HG03565 (cell line): ENCODE measurements at regions not wholly inside any gene's neighbourhood (a gene's known extent, or its start where the extent isn't known, plus 50 kb on each side); places are given as distances from the start of the nearest gene placed in this dataset.

Experiments
- ATAC-seq: cut with Tn5 transposase; IDR thresholded peaks from one replicate; pipeline ENCODE4 v1.9.1; 2021; ENCODE audit warnings: mild to moderate bottlenecking, moderate library complexity; ENCODE audit not compliant: unreplicated experiment

DNA sequence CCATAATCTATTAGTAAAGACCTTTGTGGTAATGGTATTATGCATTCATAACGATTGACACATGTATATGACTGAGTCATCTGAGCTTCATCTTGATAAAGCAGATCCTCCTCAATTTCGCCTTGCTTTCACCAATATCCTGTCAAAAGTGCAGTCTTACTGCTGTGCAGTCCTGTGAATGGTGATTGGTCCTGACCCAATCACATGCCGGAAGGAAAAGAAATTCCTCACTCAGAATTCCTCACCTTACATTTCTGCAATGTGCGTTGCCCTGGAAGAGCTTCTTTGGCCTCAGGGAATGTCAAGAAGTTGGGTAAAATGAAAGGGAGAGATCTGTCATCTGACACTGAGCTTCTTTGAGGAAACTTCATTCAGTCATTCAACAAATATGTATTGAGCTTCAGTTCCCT is 121.0 kb upstream of the TSPAN2 start:
- no peak for ATAC-seq

DNA sequence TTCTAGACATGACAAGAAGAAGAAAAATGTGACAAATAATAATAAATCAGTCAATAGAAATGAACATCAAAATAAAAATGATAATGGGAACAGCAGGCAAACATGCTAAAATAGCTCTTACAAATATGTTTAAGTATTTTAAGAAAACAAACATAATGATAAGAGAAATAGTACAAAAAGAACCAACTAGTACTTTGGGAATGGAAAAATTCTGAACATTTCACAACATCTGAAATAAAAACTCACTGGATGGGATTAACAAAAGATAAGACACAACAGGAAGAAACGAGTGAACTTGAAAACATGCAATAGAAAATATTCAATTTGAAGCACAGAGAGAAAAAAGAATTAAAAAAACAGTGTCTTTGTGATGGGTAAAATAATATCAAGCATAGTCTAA is 115.2 kb upstream of the TSPAN2 start:
- no peak for ATAC-seq

DNA sequence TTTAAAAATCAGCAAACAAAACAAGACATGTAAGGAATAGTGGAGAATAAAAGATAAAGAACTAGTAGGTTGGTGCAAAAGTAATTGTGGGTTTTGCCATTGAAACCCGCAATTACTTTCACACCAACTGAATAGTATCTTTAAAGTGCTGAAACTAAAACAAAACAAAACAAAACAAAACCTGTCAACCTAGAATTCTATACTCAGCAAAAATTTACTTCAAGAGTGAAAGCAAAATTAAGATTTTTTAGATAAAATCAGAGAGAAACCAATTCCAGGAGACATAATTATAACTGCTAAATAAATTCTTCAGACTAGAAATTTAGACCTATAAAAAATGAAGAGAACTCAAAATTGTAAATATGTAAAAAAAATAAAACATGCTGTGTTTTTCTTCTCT is 114.0 kb upstream of the TSPAN2 start:
- no peak for ATAC-seq

DNA sequence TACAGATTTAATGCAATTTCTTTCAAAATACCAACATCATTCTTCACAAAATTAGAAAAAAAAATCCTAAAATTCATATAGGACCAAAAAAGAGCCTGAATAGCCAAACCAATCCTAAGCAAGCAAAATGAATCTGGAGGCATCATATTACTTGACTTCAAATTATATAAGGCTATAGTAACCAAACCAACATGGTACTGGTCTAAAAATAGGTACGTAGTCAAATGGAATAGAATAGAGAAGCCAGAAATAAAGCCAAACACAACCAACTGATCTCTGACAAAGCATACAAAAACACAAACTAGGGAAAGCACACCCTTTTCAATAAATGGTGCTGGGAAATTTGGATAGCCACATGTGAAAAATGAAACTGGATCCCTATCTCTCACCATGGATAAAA is 112.3 kb upstream of the TSPAN2 start:
- no peak for ATAC-seq

DNA sequence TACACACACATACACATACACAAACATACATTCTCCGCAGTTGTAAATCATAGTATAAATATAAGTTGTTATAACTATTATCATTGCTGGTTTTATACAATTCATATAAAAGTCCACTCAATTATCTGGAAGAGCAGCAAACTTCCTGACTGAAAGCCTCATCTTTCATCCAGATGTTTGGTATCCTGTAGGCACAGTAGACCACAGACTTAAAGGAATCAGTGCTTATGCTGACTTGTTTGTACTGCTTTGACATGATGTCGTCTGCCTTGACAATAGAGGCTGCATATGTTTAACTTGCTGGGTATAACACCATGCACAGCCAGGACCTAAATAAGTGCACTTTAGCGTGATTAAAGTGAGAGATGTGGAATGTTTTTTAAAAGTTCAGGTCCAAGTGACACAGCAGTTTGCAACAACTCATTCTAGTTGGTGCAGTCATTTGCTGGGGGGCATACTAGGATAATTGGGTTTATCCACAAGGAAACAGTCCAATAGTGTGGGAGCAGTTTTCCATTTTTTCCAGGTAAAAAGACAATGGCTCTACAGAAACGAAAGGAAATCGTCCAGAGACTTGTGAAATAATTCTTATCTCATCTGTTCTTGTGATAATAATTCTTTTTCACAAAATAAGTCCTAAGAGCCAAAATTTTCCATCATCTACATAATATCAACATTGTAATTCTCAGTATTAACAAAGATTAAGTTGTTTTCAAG is 110.3 kb upstream of the TSPAN2 start:
- ATAC-seq = no peak

DNA sequence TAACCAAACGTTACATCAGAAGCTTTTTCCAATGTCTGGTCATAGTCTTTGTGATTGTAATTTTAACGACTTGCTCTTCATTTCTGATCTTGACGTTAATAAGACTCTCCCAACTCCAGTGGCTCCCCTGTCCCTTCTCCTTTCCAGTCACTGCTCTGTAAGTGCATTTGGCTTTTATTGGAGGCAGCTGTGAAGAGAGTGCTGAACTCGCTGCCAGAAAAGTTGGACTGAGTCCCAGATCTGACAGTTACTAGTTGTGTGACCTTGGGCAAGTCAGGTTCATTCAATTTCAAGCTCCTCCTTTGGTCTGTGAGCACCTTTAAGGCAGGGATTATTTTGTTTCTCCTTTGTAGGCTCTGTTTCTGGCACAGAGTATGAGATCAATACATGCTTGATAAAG is 109.6 kb upstream of the TSPAN2 start:
- ATAC-seq = no peak

DNA sequence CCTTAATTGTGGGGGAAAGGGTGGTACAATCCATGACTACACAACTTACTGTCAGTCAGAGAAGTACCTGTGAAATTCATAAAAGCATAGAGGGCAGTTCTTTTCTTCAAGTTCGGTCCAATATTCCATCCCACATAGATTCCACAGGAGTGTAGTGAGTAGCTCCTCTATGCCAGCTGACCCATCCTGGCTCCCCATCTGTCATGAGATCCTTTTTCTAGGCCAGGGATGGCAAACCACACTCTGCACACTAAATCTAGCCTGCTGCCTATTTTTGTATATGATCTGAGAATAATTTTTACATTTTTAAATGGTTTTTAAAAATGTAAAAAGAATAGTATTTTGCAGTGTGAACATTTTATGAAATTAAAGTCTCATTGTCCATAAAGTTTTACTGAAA is 107.0 kb upstream of the TSPAN2 start:
- ATAC-seq = no peak

DNA sequence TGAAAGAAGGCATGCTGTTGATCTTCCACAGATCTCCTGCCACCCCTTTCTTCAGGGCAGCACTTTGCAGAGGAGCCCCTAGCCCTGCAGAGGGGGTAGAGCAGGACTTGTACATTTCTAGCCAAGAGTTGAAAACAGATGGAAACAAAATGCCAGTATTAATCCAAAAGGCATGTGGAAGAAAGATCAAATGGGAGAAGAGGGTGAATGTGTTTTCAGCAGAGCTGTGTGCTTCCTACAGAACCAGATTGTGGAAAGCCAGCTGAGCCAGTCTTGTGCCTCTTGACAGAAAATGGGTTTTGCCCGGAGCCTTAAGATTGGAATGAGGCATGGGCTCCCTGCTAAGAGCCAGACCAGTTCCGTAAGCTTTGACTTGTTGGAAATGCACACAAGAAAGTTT is 105.2 kb upstream of the TSPAN2 start:
- ATAC-seq = no peak

DNA sequence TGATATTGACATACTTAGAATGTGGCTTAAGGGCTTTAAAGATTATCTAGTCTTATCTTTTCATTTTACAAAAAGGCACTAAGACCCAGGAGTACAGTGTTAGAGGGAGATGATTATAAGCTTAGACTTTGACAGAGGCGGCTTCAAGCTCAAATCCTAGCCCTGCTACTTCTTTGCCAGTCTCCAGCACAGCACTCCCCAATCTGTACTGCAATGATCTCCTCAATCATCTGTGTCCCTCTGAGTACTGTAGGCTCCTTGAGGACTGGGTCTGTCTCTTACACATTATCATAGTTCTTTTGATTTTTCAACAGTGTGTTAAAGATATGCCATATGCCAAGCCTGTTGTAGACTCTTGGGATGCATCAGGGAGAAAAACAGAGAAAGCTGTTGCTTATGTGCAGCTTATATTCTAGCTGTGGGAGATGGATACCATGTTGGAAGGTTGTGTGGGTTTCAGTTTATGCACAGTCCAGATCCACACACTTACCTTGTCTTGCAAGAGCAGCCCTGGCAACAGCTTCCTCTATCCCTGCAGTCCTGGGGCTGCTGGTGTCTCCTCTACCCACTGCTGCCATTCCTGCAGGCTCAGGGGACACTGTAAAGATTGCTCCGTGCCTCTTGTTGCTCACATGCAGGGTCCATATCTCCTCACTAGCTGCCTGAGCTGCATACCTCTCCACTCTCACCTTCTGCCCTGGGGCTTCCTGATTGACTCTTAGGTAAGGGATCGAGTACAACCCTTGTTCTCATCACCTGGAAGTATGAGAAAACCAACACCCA is 103.9 kb upstream of the TSPAN2 start:
- ATAC-seq = no peak

DNA sequence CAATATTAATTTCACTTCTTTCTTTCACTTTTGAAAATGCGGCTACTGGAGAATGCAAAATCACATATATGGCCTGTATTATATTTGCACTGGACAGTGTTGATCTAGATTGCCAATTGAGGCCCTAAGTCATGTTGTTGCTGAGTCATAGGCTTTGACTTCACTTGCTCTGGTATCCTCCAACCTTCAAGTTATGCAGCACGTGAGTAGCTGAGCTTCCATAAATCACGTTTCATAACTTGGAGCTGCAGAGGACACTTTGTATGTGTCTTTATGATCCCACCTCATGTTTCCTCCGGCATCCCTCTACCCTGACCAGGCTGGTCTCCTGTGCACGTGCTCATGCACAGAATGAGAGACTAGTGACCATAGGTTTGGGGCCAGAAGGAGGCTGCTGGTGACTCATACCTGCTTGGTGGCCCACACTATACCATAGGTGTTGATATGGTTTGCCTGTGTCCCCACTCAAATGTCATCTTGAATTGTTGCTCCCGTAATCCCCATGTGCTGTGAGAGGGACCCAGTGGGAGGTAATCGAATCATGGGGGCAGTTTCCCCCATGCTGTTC is 103.0 kb upstream of the TSPAN2 start:
- ATAC-seq = no peak

DNA sequence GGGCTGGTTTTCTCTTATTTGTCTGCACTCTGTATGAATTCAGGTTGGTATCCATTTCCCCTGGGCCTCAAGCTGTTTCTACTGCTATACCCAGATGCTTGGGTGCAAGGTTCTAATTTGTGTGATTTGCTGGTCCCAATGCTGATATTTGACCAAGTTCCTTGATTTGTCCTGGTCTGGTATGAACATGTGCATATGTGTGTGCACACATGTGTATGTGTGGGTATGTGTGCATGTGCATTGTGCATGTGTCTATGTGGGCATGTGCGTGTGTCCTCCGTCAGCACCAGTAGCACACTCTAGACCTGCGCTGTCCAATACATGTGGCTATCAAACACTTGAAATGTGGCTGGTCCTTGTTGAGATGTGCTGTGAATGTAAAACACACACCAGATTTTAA is 102.4 kb upstream of the TSPAN2 start:
- ATAC-seq = no peak

DNA sequence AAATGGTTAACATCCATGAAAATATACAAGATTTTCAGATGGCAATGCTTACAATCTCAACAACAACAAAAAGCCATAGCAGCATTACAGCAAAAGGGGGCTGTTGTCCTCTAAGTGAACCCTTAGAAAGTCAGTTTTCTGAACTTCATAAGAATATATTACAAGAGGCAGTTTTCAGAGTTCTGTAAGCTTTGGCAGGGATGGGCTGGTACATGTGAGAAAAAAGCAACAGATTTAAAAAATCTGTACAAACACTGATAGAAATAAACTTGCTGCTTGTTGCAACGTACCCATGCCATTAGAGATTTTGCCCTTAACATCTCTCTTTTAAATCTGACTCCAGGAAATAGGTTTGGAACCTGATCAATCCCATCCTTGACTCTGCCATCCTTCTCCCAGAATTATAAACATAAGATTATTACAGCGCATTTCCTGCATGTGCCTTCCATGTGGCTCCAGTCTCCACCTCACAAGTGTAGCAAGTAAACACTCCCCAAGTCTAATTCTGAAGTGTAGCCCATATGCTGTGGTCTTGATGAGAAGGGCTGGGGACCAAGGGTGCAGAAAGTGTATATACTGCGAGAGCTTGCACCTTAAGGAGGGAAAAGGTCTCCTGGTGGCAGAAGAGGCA is 101.4 kb upstream of the TSPAN2 start:
- no peak for ATAC-seq

DNA sequence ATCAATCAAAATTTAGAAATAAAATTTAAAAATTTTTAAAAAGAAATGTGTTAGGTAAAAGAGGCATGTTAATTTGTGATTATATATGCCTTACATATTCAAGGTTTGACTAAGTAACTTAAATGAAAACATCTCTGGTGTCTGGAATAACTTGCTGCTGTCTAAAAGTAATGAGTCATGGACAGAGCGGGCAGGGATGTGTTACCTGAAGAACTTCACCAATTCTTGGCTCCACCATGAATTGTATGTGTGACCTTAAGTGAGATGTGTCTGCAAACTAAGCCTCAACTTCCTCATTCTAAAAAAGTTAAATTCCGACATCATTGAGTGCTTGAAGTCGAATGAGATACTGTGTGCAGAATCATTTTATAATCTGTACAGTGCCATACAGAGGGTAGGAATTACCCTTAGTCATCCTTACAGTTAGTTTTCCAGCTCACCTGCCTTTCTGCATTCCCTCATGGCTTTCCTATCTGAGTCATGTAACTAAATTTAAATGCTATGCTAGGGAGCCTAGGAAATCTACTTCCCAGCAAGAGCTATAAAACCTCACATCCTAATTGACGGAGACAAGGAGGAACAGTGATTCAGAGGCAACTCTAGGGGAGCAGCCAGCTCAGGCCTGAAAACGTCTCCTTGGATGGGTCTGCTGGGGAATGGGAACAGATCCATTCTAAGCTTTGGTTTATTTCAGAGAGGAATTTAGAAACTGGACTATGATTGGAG is 100.7 kb upstream of the TSPAN2 start:
- ATAC-seq = no peak

DNA sequence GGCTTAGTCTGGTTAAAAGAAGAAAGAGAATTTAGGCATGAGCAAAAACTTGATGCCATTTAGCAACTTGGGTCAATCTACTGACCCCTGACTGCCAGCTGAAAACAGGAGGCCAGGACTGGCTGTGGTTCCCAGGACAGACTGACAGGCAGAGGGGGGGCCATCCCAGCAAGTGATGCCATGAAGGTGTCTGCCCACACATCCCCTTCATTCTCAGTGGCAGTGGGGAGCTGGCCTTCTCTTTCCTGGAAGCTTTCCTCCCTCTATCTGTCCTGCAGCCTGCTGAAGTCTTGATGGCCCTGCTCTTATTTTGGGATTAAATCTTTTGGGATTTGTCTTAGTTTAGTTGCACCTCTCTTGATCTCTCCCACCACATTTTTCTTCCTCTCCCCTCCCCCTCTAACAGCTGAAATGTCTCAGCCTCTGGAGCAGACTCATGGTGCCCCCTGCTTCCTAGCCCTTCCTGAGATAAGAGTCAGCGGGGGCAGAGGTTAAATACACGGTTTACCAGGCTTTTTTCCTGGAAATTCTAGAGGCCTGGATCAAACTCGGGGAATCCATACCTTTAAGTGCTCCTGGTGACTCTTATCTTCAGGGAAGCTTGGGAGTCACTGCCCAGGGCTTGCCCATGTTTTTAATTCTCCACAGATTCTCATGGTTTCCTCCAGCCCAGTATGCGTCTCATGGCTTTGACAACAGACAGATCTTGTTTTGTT is 99.5 kb upstream of the TSPAN2 start:
- ATAC-seq = no peak

DNA sequence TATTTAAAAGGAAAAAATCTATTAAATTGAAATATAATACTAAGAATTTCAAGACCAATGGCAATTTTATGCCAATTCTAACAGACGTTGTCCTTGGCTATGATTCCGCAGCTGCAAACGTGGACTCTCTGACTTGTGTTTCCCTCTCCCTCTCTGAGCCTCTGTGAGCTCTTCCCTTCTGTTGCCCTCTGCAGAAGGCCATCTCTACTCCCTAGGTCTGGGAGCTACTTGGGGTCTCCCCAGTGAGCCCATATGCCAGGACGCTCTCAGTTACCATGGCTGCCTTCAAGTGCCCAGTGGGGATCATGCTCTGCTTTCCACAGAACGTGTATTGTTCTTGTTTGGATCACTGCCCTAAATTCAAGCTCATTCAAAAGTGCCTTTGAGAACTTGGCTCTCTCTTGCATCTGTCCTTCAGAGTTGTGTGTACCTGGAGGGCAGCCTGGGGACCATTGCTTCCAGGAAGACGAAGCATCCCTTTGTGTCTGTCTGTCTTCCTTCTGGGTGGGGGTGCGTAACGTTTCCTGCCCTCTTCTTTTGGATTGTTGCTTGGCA is 97.5 kb upstream of the TSPAN2 start:
- ATAC-seq = no peak

DNA sequence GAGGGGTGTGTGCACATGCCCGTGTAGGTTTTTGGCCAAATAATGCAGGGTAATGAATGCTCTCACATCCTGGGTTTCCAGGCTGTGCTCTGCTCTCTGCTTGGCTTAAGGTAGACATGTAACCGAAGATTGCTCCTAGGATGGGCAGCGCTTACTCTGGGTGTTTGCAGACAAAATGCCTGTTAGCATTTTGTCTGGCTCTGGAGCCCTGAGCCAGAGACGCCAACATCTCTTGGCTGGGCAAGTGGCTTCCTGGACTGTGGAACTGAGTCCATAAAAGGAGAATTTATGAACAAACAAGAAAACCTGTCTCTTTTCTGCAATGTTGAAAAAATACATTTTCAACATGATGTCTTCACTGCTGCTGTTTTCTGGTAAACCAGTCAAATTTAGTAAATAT is 96.0 kb upstream of the TSPAN2 start:
- no peak for ATAC-seq

DNA sequence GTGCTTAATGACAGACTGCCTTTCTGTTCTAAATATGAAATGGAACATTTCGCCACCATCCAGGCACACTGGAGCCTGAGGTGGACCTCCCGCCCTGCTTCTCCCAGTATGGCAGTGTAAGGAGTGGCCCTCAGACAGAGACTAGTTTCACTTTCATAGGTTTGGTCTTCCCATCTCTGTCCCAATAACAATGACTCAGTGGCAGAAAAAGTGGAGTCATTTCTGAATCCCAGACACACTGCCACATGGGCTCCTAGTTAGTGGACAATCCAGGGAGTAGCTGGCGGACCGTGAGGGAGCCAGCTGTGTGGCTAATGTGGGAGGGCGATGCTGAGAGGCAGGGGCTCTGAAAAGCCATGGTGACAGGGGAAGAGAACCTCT is 95.6 kb upstream of the TSPAN2 start:
- no peak for ATAC-seq

DNA sequence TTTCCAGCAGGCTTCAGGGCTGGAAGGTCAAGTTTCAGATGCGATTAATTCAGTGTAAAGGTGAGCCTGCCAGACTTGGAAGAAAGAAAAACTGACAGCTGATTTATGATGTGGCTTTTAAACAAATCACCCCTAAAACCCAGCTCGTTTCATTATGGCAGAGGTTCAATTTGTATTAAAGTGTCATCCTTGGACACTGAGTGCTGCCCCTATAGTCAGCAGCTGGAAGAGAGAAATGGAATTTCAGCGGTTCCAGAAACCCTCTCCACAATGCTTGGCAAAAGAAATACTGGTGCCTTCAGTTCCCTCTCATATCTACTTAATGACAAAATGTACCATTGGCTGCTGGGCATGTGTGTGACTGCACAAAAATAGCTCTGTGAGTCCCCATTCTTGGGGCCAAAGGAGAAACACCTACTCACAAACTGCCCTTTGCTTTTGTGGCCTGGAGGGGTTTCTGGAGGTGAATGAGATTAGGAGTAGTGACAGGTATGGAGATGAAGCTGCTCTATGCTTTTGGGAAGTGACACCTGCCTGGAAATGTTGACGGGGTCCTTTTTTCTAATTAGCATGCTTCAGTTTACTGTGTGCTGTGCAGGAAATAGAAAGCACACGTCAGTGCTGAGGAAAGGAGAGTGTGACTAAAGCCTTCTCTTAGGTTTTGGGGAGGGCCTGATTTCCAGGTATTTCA is 95.1 kb upstream of the TSPAN2 start:
- ATAC-seq = no peak

DNA sequence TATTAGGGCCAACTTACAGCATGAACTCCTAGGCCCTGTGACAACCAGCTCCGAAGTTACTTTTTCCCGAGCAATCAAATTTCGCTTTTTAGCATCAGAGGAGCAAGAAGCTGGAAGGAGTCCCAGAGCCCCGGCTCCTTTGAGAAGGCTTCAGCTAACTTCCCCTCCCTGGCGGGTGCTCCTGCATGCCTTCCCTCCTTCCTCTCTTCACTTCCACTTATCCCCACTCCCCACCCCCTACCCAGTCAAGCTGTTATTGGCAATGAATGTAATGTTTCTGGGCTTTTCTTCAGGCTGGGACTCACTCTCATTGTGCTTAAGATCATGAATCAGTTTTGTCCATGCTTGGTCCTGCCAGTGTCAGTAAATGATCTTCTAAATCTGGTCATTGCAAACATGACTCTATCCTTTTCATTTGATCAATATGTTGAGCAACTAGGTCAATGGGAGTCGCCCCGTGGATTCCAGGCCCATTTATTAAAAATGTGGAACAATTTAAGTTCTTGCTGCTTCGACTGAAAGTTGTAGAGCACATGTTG is 94.5 kb upstream of the TSPAN2 start:
- no peak for ATAC-seq
